Effector memory CD4-positive, alpha-beta T cell (primary cell): ENCODE measurements at regions not wholly inside any gene's neighbourhood (a gene's known extent, or its start where the extent isn't known, plus 50 kb on each side); places are given as distances from the start of the nearest gene placed in this dataset.

Experiments
- DNase-seq, 3 donors: peaks; one replicate each; pipeline ENCODE4 v3.0.0-alpha.2; 2020
- H3K27ac ChIP-seq: 2 replicates; pipeline ENCODE4 v1.7.0; 2013; ENCODE audit warnings: mild to moderate bottlenecking, low read length, moderate library complexity; ENCODE audit not compliant: insufficient read depth, poor library complexity, severe bottlenecking
- H3K27me3 ChIP-seq: replicated peaks from 2 replicates; pipeline ENCODE4 v1.7.0; 2013; ENCODE audit warnings: mild to moderate bottlenecking, low read length; ENCODE audit not compliant: insufficient read depth, control insufficient read depth, poor library complexity, severe bottlenecking
- H3K36me3 ChIP-seq: 2 replicates; pipeline ENCODE4 v1.7.0; 2013; ENCODE audit warnings: mild to moderate bottlenecking, low read length, moderate library complexity; ENCODE audit not compliant: control insufficient read depth, insufficient read depth
- H3K4me1 ChIP-seq: 2 replicates; pipeline ENCODE4 v1.7.0; 2013; ENCODE audit warnings: low read length, mild to moderate bottlenecking; ENCODE audit not compliant: control insufficient read depth, insufficient read depth, poor library complexity, severe bottlenecking
- H3K4me3 ChIP-seq: 2 replicates; pipeline ENCODE4 v1.7.0; 2013; ENCODE audit warnings: low read length, low read depth, mild to moderate bottlenecking; ENCODE audit not compliant: insufficient read depth, poor library complexity, severe bottlenecking
- H3K9me3 ChIP-seq: 2 replicates; pipeline ENCODE4 v1.7.0; 2013; ENCODE audit warnings: mild to moderate bottlenecking, low read length, moderate library complexity; ENCODE audit not compliant: control insufficient read depth

- Histone ChIP-seq H3K36me3 (peaks cover 22% of the 10 kb centered on the region), H3K27ac (no peak overlapping the region), H3K9me3 (no peaks in the 10 kb centered on the region), H3K4me3 (no peak overlapping the region), H3K4me1 (no peaks in the 10 kb centered on the region), H3K27me3 (no peaks in the 10 kb centered on the region)
- DNase-seq = no peak
Observed at GRCh38 chr2:159859583-159859982, 61.6 kb upstream of the CD302 start.

- no peak for DNase-seq
- no peaks in the 10 kb centered on the region for H3K9me3 ChIP-seq
- peaks cover 42% of the 10 kb centered on the region for H3K36me3 ChIP-seq
- H3K4me1 ChIP-seq = no peaks in the 10 kb centered on the region
- no peak overlapping the region for H3K4me3 ChIP-seq
- no peaks in the 10 kb centered on the region for H3K27me3 ChIP-seq
- no peak overlapping the region for H3K27ac ChIP-seq
Observed at GRCh38 chr2:159856760-159857159, 58.8 kb upstream of the CD302 start.

GRCh38 chr2:159855557-159856061 lies 57.6 kb upstream of the CD302 start:
- peaks cover 43% of the 10 kb centered on the region for H3K36me3 ChIP-seq
- H3K4me3 ChIP-seq = no peak overlapping the region
- no peaks in the 10 kb centered on the region for H3K4me1 ChIP-seq
- H3K27me3 ChIP-seq = no peaks in the 10 kb centered on the region
- H3K27ac ChIP-seq = no peak overlapping the region
- no peak for DNase-seq
- no peaks in the 10 kb centered on the region for H3K9me3 ChIP-seq

- no peaks in the 10 kb centered on the region for H3K9me3 ChIP-seq
- peaks cover 44% of the 10 kb centered on the region for H3K36me3 ChIP-seq
- DNase-seq = no peak
- no peak overlapping the region for H3K27ac ChIP-seq
- H3K4me3 ChIP-seq = no peak overlapping the region
- no peaks in the 10 kb centered on the region for H3K4me1 ChIP-seq
- no peaks in the 10 kb centered on the region for H3K27me3 ChIP-seq
Observed at GRCh38 chr2:159855143-159855542, 57.1 kb upstream of the CD302 start.

- no peak overlapping the region for H3K4me3 ChIP-seq
- H3K36me3 ChIP-seq = peaks cover 50% of the 10 kb centered on the region
Observed at GRCh38 chr2:159854481-159854880, 56.5 kb upstream of the CD302 start.

GRCh38 chr2:159853101-159853500 lies 55.1 kb upstream of the CD302 start:
- DNase-seq = no peak
- Histone ChIP-seq H3K4me3 (no peak overlapping the region), H3K36me3 (peaks cover 63% of the 10 kb centered on the region), H3K27me3 (no peaks in the 10 kb centered on the region), H3K9me3 (no peaks in the 10 kb centered on the region), H3K27ac (no peak overlapping the region), H3K4me1 (no peaks in the 10 kb centered on the region)

More at GRCh38 chr2:159854481-159854880, 56.5 kb upstream of the CD302 start:
- Histone ChIP-seq H3K9me3 (no peaks in the 10 kb centered on the region), H3K27me3 (no peaks in the 10 kb centered on the region), H3K4me1 (no peaks in the 10 kb centered on the region), H3K27ac (no peak overlapping the region)
- DNase-seq = no peak

- no peak overlapping the region for H3K27ac ChIP-seq
- H3K27me3 ChIP-seq = no peaks in the 10 kb centered on the region
- H3K4me1 ChIP-seq = no peaks in the 10 kb centered on the region
- H3K4me3 ChIP-seq = no peak overlapping the region
- H3K9me3 ChIP-seq = no peaks in the 10 kb centered on the region
- DNase-seq = no peak
- peaks cover 69% of the 10 kb centered on the region for H3K36me3 ChIP-seq
Observed at GRCh38 chr2:159851941-159852340, 53.9 kb upstream of the CD302 start.

GRCh38 chr2:159850789-159851188 lies 52.8 kb upstream of the CD302 start:
- H3K27ac ChIP-seq = no peak overlapping the region
- H3K9me3 ChIP-seq = no peaks in the 10 kb centered on the region
- no peaks in the 10 kb centered on the region for H3K27me3 ChIP-seq
- peaks cover 72% of the 10 kb centered on the region for H3K36me3 ChIP-seq
- no peak overlapping the region for H3K4me3 ChIP-seq
- no peak for DNase-seq
- no peaks in the 10 kb centered on the region for H3K4me1 ChIP-seq

- DNase-seq = no peak
- H3K9me3 ChIP-seq = no peaks in the 10 kb centered on the region
- H3K27ac ChIP-seq = no peak overlapping the region
- peaks cover 65% of the 10 kb centered on the region for H3K36me3 ChIP-seq
- no peaks in the 10 kb centered on the region for H3K27me3 ChIP-seq
- H3K4me3 ChIP-seq = no peak overlapping the region
- no peaks in the 10 kb centered on the region for H3K4me1 ChIP-seq
Observed at GRCh38 chr2:159849160-159849813, 51.3 kb upstream of the CD302 start.
